ENCODE measurements at regions not wholly inside any gene's neighbourhood (a gene's known extent, or its start where the extent isn't known, plus 50 kb on each side); places are given as distances from the start of the nearest gene placed in this dataset.

GRCh38 chr4:81665045-81665444 is 193.3 kb upstream of the RASGEF1B start:
- Mint-ChIP-seq H3K4me1 (ENCODE audit: low read depth) (peaks cover 3% of the 10 kb centered on the region), H3K36me3 (ENCODE audit: insufficient read depth) (no peaks in the 10 kb centered on the region), H3K27me3 (no peaks in the 10 kb centered on the region), H3K27ac (no peak overlapping the region), H3K9me3 (ENCODE audit: low read depth) (no peaks in the 10 kb centered on the region), H3K4me3 (ENCODE audit: low read depth) (no peak overlapping the region)
- no peak for TF ChIP-seq CTCF (IDR thresholded peaks at IDR 0.05; ENCODE audit: unreplicated experiment)
- DNase-seq (ENCODE audit: low spot score, unreplicated experiment), result no peak

- Mint-ChIP-seq H3K4me3 (ENCODE audit: low read depth) (no peak overlapping the region), H3K27me3 (no peaks in the 10 kb centered on the region), H3K4me1 (ENCODE audit: low read depth) (peaks cover 3% of the 10 kb centered on the region), H3K27ac (no peak overlapping the region), H3K9me3 (ENCODE audit: low read depth) (no peaks in the 10 kb centered on the region), H3K36me3 (ENCODE audit: insufficient read depth) (no peaks in the 10 kb centered on the region)
- no peak for DNase-seq (ENCODE audit: low spot score, unreplicated experiment)
- no peak for TF ChIP-seq CTCF (IDR thresholded peaks at IDR 0.05; ENCODE audit: unreplicated experiment)
Observed at GRCh38 chr4:81664079-81664478, 192.4 kb upstream of the RASGEF1B start.

DNA sequence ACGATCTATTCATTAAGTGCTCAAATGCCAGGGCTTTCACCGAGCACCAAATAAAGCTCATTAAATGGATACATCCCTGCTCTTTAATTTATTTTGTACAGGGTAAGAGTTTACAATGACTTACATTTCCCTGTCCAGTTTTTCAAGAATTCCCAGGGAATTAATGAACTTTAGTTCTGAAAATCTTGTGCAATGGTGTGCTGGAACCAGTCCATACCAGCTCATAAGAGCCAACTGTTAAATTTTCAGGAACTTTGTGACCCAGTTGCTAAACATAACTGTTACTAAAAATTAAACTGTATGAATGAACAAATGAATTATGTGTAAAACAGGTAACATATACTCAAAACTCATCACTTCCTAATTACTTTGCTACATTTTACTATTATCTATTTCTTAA is 191.7 kb upstream of the RASGEF1B start:
- H3K9me3 Mint-ChIP-seq (ENCODE audit: low read depth), result no peaks in the 10 kb centered on the region
- TF ChIP-seq CTCF (IDR thresholded peaks at IDR 0.05; ENCODE audit: unreplicated experiment), result no peak
- peaks cover 3% of the 10 kb centered on the region for H3K4me1 Mint-ChIP-seq (ENCODE audit: low read depth)
- no peak for DNase-seq (ENCODE audit: low spot score, unreplicated experiment)
- H3K36me3 Mint-ChIP-seq (ENCODE audit: insufficient read depth), result no peaks in the 10 kb centered on the region
- H3K27me3 Mint-ChIP-seq, result no peaks in the 10 kb centered on the region
- H3K27ac Mint-ChIP-seq, result no peak overlapping the region
- no peak overlapping the region for H3K4me3 Mint-ChIP-seq (ENCODE audit: low read depth)

- TF ChIP-seq CTCF (IDR thresholded peaks at IDR 0.05; ENCODE audit: unreplicated experiment), result no peak
- H3K9me3 Mint-ChIP-seq (ENCODE audit: low read depth), result peaks cover 14% of the 10 kb centered on the region
- no peaks in the 10 kb centered on the region for H3K4me1 Mint-ChIP-seq (ENCODE audit: low read depth)
- H3K36me3 Mint-ChIP-seq (ENCODE audit: insufficient read depth), result no peaks in the 10 kb centered on the region
- no peak overlapping the region for H3K27ac Mint-ChIP-seq
- no peak overlapping the region for H3K4me3 Mint-ChIP-seq (ENCODE audit: low read depth)
- H3K27me3 Mint-ChIP-seq, result no peaks in the 10 kb centered on the region
- no peak for DNase-seq (ENCODE audit: low spot score, unreplicated experiment)
Observed at GRCh38 chr4:81659051-81659450, 187.3 kb upstream of the RASGEF1B start.

- Mint-ChIP-seq H3K9me3 (ENCODE audit: low read depth) (peaks cover 14% of the 10 kb centered on the region), H3K27me3 (no peaks in the 10 kb centered on the region), H3K4me1 (ENCODE audit: low read depth) (peaks cover 28% of the 10 kb centered on the region), H3K27ac (peak overlapping the region; percentile 24), H3K36me3 (ENCODE audit: insufficient read depth) (no peaks in the 10 kb centered on the region), H3K4me3 (ENCODE audit: low read depth) (no peak overlapping the region)
- TF ChIP-seq CTCF (IDR thresholded peaks at IDR 0.05; ENCODE audit: unreplicated experiment), result no peak
- no peak for DNase-seq (ENCODE audit: low spot score, unreplicated experiment)
Observed at GRCh38 chr4:81652069-81652478, 180.4 kb upstream of the RASGEF1B start.
